ENCODE measurements at regions not wholly inside any gene's neighbourhood (a gene's known extent, or its start where the extent isn't known, plus 50 kb on each side); places are given as distances from the start of the nearest gene placed in this dataset.

DNA sequence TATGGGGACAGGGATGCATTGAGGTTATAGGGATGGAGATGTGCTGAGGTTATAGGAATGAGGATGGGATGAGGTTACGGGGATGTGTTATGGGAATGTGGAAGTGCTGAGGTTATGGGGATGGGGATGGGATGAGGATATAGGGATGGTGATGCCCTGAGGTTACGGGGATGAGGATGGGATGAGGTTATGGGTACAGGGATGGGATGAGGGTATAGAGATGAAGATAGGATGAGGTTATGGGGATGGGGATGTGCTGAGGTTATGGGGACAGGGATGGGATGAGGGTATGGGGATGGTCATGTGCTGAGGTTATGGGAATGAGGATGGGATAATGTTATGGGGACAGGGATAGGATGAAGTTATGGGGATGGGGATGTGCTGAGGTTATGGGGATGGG is 542.8 kb downstream of the CDH26 start:
- TF ChIP-seq, protein P1, sequence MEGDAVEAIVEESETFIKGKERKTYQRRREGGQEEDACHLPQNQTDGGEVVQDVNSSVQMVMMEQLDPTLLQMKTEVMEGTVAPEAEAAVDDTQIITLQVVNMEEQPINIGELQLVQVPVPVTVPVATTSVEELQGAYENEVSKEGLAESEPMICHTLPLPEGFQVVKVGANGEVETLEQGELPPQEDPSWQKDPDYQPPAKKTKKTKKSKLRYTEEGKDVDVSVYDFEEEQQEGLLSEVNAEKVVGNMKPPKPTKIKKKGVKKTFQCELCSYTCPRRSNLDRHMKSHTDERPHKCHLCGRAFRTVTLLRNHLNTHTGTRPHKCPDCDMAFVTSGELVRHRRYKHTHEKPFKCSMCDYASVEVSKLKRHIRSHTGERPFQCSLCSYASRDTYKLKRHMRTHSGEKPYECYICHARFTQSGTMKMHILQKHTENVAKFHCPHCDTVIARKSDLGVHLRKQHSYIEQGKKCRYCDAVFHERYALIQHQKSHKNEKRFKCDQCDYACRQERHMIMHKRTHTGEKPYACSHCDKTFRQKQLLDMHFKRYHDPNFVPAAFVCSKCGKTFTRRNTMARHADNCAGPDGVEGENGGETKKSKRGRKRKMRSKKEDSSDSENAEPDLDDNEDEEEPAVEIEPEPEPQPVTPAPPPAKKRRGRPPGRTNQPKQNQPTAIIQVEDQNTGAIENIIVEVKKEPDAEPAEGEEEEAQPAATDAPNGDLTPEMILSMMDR (IDR thresholded peaks at IDR 0.05), result no peak
- no peak for TF ChIP-seq POLR2A (IDR thresholded peaks at IDR 0.05)

Measured in uterus (tissue), 2 donors.